A549 (cell line): ENCODE measurements at regions not wholly inside any gene's neighbourhood (a gene's known extent, or its start where the extent isn't known, plus 50 kb on each side); places are given as distances from the start of the nearest gene placed in this dataset.

Experiments
- ATAC-seq, 2 experiments: fragments of 200-7000 bp in 1 of 2; fragments of >200 bp in 1 of 2; cut with Nextera tagmentation in 1 of 2; cut with Tn5 transposase in 1 of 2; 3 replicates each; pipeline versions ENCODE4 v1.8.0 to v1.9.1; 2018 to 2020; ENCODE audit warnings: mild to moderate bottlenecking in 1 of 2, moderate library complexity in 1 of 2
- CTCF ChIA-PET: fragments of 300-600 bp; sonication (Branson Sonifier 250); formaldehyde crosslinking; extraction: SDS; loops from one replicate; lab custom pipeline; 2021; ENCODE audit warnings: antibody characterized with exemption, inconsistent platforms; lab: Yijun Ruan, JAX
- POLR2A ChIA-PET: fragments of 350-600 bp; formaldehyde crosslinking; extraction: SDS; loops from one replicate; lab custom pipeline; 2021; ENCODE audit warnings: antibody characterized with exemption, inconsistent platforms; lab: Yijun Ruan, JAX
- DNase-seq, 2 experiments: peaks; one replicate each; pipeline versions ENCODE4 v3.0.0 to v3.0.0-alpha.2; 2011 to 2016; ENCODE audit warnings: low read depth in 1 of 2, low spot score in 1 of 2
- FAIRE-seq: peaks from 2 replicates; lab custom pipeline; 2011; peaks lifted over from hg19 to GRCh38; lab: Jason Lieb, UNC
- H3K27ac ChIP-seq, 2 experiments: fragments of >200 bp; sonication (Bioruptor Twin); formaldehyde crosslinking; 3 replicates each; pipeline ENCODE4 v1.5.1; 2016 to 2017
- H3K4me1 ChIP-seq: fragments of >200 bp; sonication (Bioruptor Twin); formaldehyde crosslinking; 3 replicates; pipeline ENCODE4 v1.6.1; 2016
- H3K4me2 ChIP-seq: fragments of >200 bp; sonication (Bioruptor Twin); formaldehyde crosslinking; 3 replicates; pipeline ENCODE4 v1.6.1; 2016
- H3K4me3 ChIP-seq: fragments of >200 bp; sonication (Bioruptor Twin); formaldehyde crosslinking; 3 replicates; pipeline ENCODE4 v1.5.1; 2016
- H3K9me3 ChIP-seq: fragments of >200 bp; sonication (Bioruptor Twin); formaldehyde crosslinking; 3 replicates; pipeline ENCODE4 v1.6.1; 2016
- CBX8 ChIP-seq: fragments of 200-600 bp; sonication (generic); IDR thresholded peaks from 2 replicates; pipeline ENCODE4 v1.6.1; 2016
- CHD2 ChIP-seq: fragments of 150-350 bp; IDR thresholded peaks from 2 replicates; pipeline ENCODE4 v1.6.1; 2014; ENCODE audit warnings: low read length; ENCODE audit not compliant: partially characterized antibody
- CHD4 ChIP-seq: fragments of 200-600 bp; sonication (generic); IDR thresholded peaks from 2 replicates; pipeline ENCODE4 v1.6.1; 2016; ENCODE audit warnings: antibody characterized with exemption, mild to moderate bottlenecking, borderline replicate concordance
- EHF ChIP-seq: fragments of 250-450 bp; sonication (Bioruptor Pico); IDR thresholded peaks from 2 replicates; pipeline ENCODE4 v1.5.0; 2020; ENCODE audit warnings: mild to moderate bottlenecking
- EP300 ChIP-seq, 2 experiments: fragments of >200 bp; sonication (Bioruptor Twin); formaldehyde crosslinking; IDR thresholded peaks; 2 replicates in 1 of 2; 3 replicates in 1 of 2; pipeline ENCODE4 v1.6.1; 2016 to 2017
- ESRRA ChIP-seq: fragments of 150-350 bp; IDR thresholded peaks from 2 replicates; pipeline ENCODE4 v1.6.1; 2014; ENCODE audit warnings: mild to moderate bottlenecking, low read length, borderline replicate concordance
- FOSB ChIP-seq: fragments of 250-450 bp; sonication (Bioruptor Pico); IDR thresholded peaks from 2 replicates; pipeline ENCODE4 v1.5.0; 2020; ENCODE audit warnings: mild to moderate bottlenecking, moderate library complexity
- FOSL2 ChIP-seq, 2 experiments: fragments of 450-650 bp in 1 of 2; fragments of >200 bp in 1 of 2; sonication (Bioruptor Twin) in 1 of 2; formaldehyde crosslinking; IDR thresholded peaks; 2 replicates each; pipeline versions ENCODE4 v1.5.0 to v1.6.1; 2016 to 2020; ENCODE audit warnings: mild to moderate bottlenecking in 1 of 2, moderate library complexity in 1 of 2
- HDAC2 ChIP-seq: fragments of 200-600 bp; sonication (generic); IDR thresholded peaks from 2 replicates; pipeline ENCODE4 v1.6.1; 2016
- HEYL ChIP-seq: fragments of 250-450 bp; sonication (Bioruptor Pico); IDR thresholded peaks from 2 replicates; pipeline ENCODE4 v1.8.0; 2021; ENCODE audit warnings: mild to moderate bottlenecking, moderate library complexity
- HOXA7 ChIP-seq: fragments of 250-450 bp; sonication (Bioruptor Pico); IDR thresholded peaks from 2 replicates; pipeline ENCODE4 v1.5.0; 2020; ENCODE audit warnings: mild to moderate bottlenecking, moderate library complexity
- HOXB5 ChIP-seq: fragments of 250-450 bp; sonication (Bioruptor Pico); IDR thresholded peaks from 2 replicates; pipeline ENCODE4 v1.5.0; 2020; ENCODE audit warnings: mild to moderate bottlenecking, moderate library complexity
- KDM5A ChIP-seq: fragments of 200-600 bp; sonication (generic); IDR thresholded peaks from 2 replicates; pipeline ENCODE4 v1.6.1; 2016; ENCODE audit warnings: antibody characterized with exemption, mild to moderate bottlenecking
- MYC ChIP-seq: IDR thresholded peaks from 2 replicates; pipeline ENCODE4 v1.6.1; 2012; ENCODE audit warnings: mild to moderate bottlenecking, inconsistent platforms, low read length, improper control_type of control experiment, borderline replicate concordance
- NFE2L2 ChIP-seq: fragments of 150-350 bp; conservative IDR thresholded peaks from 2 replicates; pipeline ENCODE4 v1.6.1; 2014; ENCODE audit warnings: low read length
- POLR2A ChIP-seq: IDR thresholded peaks from 2 replicates; pipeline ENCODE4 v1.6.1; 2012; ENCODE audit warnings: mild to moderate bottlenecking, low read length
- RAD21 ChIP-seq, 2 experiments: fragments of >200 bp in 1 of 2; sonication (Bioruptor Twin) in 1 of 2; formaldehyde crosslinking in 1 of 2; IDR thresholded peaks in 1 of 2; conservative IDR thresholded peaks in 1 of 2; 2 replicates in 1 of 2; 3 replicates in 1 of 2; pipeline ENCODE4 v1.6.1; 2012 to 2018; ENCODE audit warnings: inconsistent platforms in 1 of 2
- RFX5 ChIP-seq: fragments of 450-650 bp; IDR thresholded peaks from 2 replicates; pipeline ENCODE4 v1.7.1; 2014; ENCODE audit warnings: antibody characterized with exemption, mild to moderate bottlenecking, moderate library complexity
- RNF2 ChIP-seq: fragments of 200-600 bp; sonication (generic); IDR thresholded peaks from 2 replicates; pipeline ENCODE4 v1.6.1; 2016; ENCODE audit warnings: low read depth, mild to moderate bottlenecking, antibody characterized with exemption, moderate library complexity, borderline replicate concordance
- TFCP2L1 ChIP-seq: fragments of 250-450 bp; sonication (Bioruptor Pico); IDR thresholded peaks from 2 replicates; pipeline ENCODE4 v1.5.0; 2021; ENCODE audit warnings: mild to moderate bottlenecking
- TP53 ChIP-seq: fragments of 250-450 bp; sonication (Bioruptor Pico); IDR thresholded peaks from 2 replicates; pipeline ENCODE4 v1.5.0; 2021; ENCODE audit warnings: mild to moderate bottlenecking, moderate library complexity
- ZC3H11A ChIP-seq: fragments of 450-650 bp; IDR thresholded peaks from 2 replicates; pipeline ENCODE4 v1.6.1; 2014; ENCODE audit warnings: antibody characterized with exemption, mild to moderate bottlenecking
- WGBS: methylation state at CpG from one replicate; pipeline ENCODE4 v1.1.6; 2017; ENCODE audit errors: missing lambda C conversion rate; 5-methylcytosine and 5-hydroxymethylcytosine counted together
- TF ChIP-seq, protein P1 (sequence below): fragments of >200 bp; sonication (Bioruptor Twin); formaldehyde crosslinking; IDR thresholded peaks from 2 replicates; pipeline ENCODE4 v1.6.1; 2016
- TF ChIP-seq, protein P2 (sequence below): fragments of 250-450 bp; sonication (Bioruptor Pico); IDR thresholded peaks from 2 replicates; pipeline ENCODE4 v1.5.0; 2020; ENCODE audit warnings: low read depth, mild to moderate bottlenecking, moderate library complexity
- TF ChIP-seq, protein P3 (sequence below): IDR thresholded peaks from 2 replicates; pipeline ENCODE4 v1.6.1; 2012; ENCODE audit warnings: low read depth, borderline replicate concordance

DNA sequence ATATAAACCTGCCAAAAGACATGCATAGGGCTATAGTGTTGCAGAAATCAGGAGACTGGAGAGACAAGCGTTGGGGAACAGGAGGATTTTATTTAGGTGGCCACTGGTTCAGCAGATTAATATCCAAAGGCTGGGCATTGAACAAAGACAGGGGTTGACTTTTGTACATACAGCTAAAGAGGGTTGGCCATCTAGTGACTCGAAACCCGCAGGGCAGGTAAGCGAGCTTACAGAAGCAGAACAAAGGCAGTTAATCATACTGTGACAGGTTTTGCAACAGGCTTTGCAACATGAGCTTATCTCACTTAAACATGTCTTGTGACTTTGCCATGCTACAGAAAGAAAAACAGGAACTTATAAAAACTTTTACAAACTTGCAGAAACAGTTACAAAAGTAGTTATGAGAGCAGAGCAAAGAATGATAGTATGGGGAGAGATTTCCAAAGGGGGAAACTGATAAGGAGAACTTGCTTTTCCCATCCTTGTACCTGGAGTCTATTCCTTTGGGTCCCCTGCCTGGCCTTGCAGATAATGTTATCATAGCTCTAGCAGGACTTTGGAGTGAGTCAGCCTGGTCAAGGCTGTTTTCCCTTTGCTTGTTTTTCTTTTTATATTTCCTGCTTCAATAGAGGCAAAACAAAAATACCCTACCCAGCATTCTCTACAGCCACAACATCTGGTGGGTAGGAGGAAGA, 234.2 kb downstream of the PCDH17 start:
- POLR2A ChIA-PET: no interaction called here
- 0% methylated on average over 4 of the region's 4 CpGs for WGBS
- H3K9me3 ChIP-seq: no peaks in the 10 kb centered on the region
- no peak for DNase-seq
- H3K4me1 ChIP-seq: no peaks in the 10 kb centered on the region
- TF ChIP-seq POLR2A: no peak
- TF ChIP-seq TP53 (CRISPR knock-in tag): no peak
- no peak for TF ChIP-seq CBX8
- no peak for TF ChIP-seq HOXB5
- TF ChIP-seq CHD4: no peak
- no peak for TF ChIP-seq ESRRA
- TF ChIP-seq TFCP2L1: no peak
- no peak for TF ChIP-seq EP300 (IDR thresholded peaks at IDR 0.05)
- TF ChIP-seq, protein P1, sequence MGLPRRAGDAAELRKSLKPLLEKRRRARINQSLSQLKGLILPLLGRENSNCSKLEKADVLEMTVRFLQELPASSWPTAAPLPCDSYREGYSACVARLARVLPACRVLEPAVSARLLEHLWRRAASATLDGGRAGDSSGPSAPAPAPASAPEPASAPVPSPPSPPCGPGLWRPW: no peak
- no peak for TF ChIP-seq CHD2
- TF ChIP-seq HOXA7 (CRISPR knock-in tag): no peak
- no peak for TF ChIP-seq HEYL (CRISPR knock-in tag)
- no peak for TF ChIP-seq FOSL2 (IDR thresholded peaks at IDR 0.05)
- no peak for TF ChIP-seq FOSL2 (CRISPR knock-in tag; IDR thresholded peaks at IDR 0.05)
- no peak for TF ChIP-seq RFX5
- no peak for TF ChIP-seq MYC
- no peak for TF ChIP-seq EHF (CRISPR knock-in tag)
- TF ChIP-seq, all 56 proteins: peak for 0
- ATAC-seq (no peak), FAIRE-seq (no peak)
- CTCF ChIA-PET: no interaction called here
- Histone ChIP-seq H3K27ac (no peak overlapping the region), H3K4me2 (no peak overlapping the region), H3K4me3 (no peak overlapping the region)

DNA sequence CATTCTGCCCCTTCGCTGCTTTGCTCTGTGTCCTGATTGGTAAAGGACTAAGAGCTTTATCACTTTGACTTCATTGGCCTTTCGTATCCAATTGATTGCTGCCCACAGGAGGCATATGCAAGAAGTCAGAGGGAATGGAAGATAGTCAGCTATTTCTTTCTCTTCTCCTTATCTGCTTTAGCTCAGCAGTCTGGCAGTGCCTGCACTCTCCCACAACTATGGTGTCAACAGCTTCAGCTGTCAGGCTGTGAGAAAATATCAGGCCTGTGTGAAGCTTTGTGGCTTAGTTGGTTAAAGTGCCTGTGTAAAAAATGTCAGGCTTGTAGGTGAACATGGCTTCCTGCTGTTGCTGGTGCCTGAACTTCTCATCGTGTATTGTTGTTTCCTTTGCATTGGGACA, 243.0 kb downstream of the PCDH17 start:
- ATAC-seq (no peak), DNase-seq (no peak), FAIRE-seq (no peak)
- no peak overlapping the region for H3K4me2 ChIP-seq
- TF ChIP-seq EP300 (IDR thresholded peaks at IDR 0.05) (no peak), NFE2L2 (no peak), FOSB (no peak), MYC (no peak), ESRRA (no peak), RNF2 (no peak), ZC3H11A (no peak), RAD21 (conservative IDR thresholded peaks at IDR 0.05 in 1 of 2, IDR thresholded peaks at IDR 0.05 in 1 of 2) (no peak), KDM5A (no peak), HDAC2 (no peak), CHD2 (no peak)
- TF ChIP-seq, protein P2, sequence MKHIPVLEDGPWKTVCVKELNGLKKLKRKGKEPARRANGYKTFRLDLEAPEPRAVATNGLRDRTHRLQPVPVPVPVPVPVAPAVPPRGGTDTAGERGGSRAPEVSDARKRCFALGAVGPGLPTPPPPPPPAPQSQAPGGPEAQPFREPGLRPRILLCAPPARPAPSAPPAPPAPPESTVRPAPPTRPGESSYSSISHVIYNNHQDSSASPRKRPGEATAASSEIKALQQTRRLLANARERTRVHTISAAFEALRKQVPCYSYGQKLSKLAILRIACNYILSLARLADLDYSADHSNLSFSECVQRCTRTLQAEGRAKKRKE (CRISPR knock-in tag): no peak
- TF ChIP-seq, protein P3, sequence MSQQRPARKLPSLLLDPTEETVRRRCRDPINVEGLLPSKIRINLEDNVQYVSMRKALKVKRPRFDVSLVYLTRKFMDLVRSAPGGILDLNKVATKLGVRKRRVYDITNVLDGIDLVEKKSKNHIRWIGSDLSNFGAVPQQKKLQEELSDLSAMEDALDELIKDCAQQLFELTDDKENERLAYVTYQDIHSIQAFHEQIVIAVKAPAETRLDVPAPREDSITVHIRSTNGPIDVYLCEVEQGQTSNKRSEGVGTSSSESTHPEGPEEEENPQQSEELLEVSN: no peak
- TF ChIP-seq, protein P1: no peak
- ChIA-PET CTCF (no interaction called here), POLR2A (no interaction called here)
- WGBS: 0% methylated on average over 3 of the region's 3 CpGs
- no peak overlapping the region for H3K27ac ChIP-seq
- no peaks in the 10 kb centered on the region for H3K4me1 ChIP-seq
- H3K4me3 ChIP-seq: no peak overlapping the region
- no peaks in the 10 kb centered on the region for H3K9me3 ChIP-seq
